ENCODE measurements at regions not wholly inside any gene's neighbourhood (a gene's known extent, or its start where the extent isn't known, plus 50 kb on each side); places are given as distances from the start of the nearest gene placed in this dataset.
"Not testable (repeated sequence)": the region's sequence is repeated elsewhere in the genome, so short reads cannot be mapped to it uniquely, and the experiment has no call there.

- Mint-ChIP-seq H3K27ac (no peak overlapping the region), H3K36me3 (ENCODE audit: low read depth) (no peaks in the 10 kb centered on the region), H3K4me3 (peak overlapping the region; percentile 64), H3K4me1 (ENCODE audit: low read depth) (no peaks in the 10 kb centered on the region), H3K9me3 (no peaks in the 10 kb centered on the region), H3K27me3 (ENCODE audit: low read depth) (peaks cover 13% of the 10 kb centered on the region)
- DNase-seq = peak; percentile 58
- intact Hi-C loops (cut with micrococcal nuclease) = no loop called here
- CTCF ChIA-PET = interaction anchor here (0.9 to 1.5 kb wide), 5 partner anchors 8 to 246 kb away, joined by 3 to 7 read pairs (median 3); no protein-coding TSS in a partner anchor
Measured at GRCh38 chr17:77528516-77529327, 388.0 kb downstream of the SEC14L1 start.

GRCh38 chr17:77529328-77529650, 388.5 kb downstream of the SEC14L1 start:
- peaks cover 3% of the 10 kb centered on the region for H3K9me3 Mint-ChIP-seq
- CTCF ChIA-PET = interaction anchor here (0.7 to 1.5 kb wide), 4 partner anchors 8 to 333 kb away, joined by 3 to 7 read pairs (median 4); no protein-coding TSS in a partner anchor
- intact Hi-C loops (cut with micrococcal nuclease) = no loop called here
- no peaks in the 10 kb centered on the region for H3K4me1 Mint-ChIP-seq (ENCODE audit: low read depth)
- H3K27ac Mint-ChIP-seq = no peak overlapping the region
- no peak for DNase-seq
- H3K4me3 Mint-ChIP-seq = peak overlapping the region; percentile 64
- peaks cover 13% of the 10 kb centered on the region for H3K27me3 Mint-ChIP-seq (ENCODE audit: low read depth)
- H3K36me3 Mint-ChIP-seq (ENCODE audit: low read depth) = no peaks in the 10 kb centered on the region

- intact Hi-C loops (cut with micrococcal nuclease) = no loop called here
- Mint-ChIP-seq H3K4me3 (no peak overlapping the region), H3K27me3 (ENCODE audit: low read depth) (peaks cover 13% of the 10 kb centered on the region), H3K9me3 (peaks cover 8% of the 10 kb centered on the region), H3K27ac (no peak overlapping the region), H3K4me1 (ENCODE audit: low read depth) (peaks cover 1% of the 10 kb centered on the region), H3K36me3 (ENCODE audit: low read depth) (no peaks in the 10 kb centered on the region)
- DNase-seq = no peak
- CTCF ChIA-PET = no interaction called here
Measured at GRCh38 chr17:77530591-77530990, 389.8 kb downstream of the SEC14L1 start.

- H3K27ac Mint-ChIP-seq = no peak overlapping the region
- peaks cover 13% of the 10 kb centered on the region for H3K27me3 Mint-ChIP-seq (ENCODE audit: low read depth)
- H3K4me1 Mint-ChIP-seq (ENCODE audit: low read depth) = peaks cover 6% of the 10 kb centered on the region
- no peak overlapping the region for H3K4me3 Mint-ChIP-seq
- CTCF ChIA-PET = interaction anchor here (0.5 to 1.5 kb wide), 2 partner anchors 12 to 26 kb away, joined by 3 read pairs; no protein-coding TSS in a partner anchor
- intact Hi-C loops (cut with micrococcal nuclease) = no loop called here
- H3K9me3 Mint-ChIP-seq = peaks cover 8% of the 10 kb centered on the region
- no peak for DNase-seq
- no peaks in the 10 kb centered on the region for H3K36me3 Mint-ChIP-seq (ENCODE audit: low read depth)
Measured at GRCh38 chr17:77531002-77531401, 390.2 kb downstream of the SEC14L1 start.

DNA sequence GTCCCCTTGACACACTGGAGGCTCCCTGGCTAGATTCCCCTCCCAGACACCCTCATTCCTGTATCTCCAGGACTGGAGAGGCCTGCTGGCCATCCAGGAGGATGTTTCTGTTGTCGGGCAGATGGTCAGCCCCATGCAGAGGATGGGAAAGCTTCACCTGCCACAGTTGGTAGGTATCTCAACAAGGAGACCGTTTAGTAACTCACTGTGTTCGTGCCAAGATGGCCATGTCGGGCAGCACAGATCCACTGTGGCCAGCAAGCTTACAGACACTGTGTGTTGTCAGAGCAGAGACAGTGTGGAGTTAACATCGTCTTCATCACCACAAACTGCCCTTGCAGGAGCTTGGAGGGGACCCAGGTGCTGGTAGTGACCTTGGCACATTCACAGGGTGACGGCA, 390.9 kb downstream of the SEC14L1 start:
- peaks cover 7% of the 10 kb centered on the region for H3K4me1 Mint-ChIP-seq (ENCODE audit: low read depth)
- intact Hi-C loops (cut with micrococcal nuclease) = no loop called here
- DNase-seq = no peak
- no peak overlapping the region for H3K27ac Mint-ChIP-seq
- peaks cover 8% of the 10 kb centered on the region for H3K9me3 Mint-ChIP-seq
- no peaks in the 10 kb centered on the region for H3K36me3 Mint-ChIP-seq (ENCODE audit: low read depth)
- CTCF ChIA-PET = interaction anchor here (0.5 to 1.5 kb wide), 2 partner anchors 11 to 25 kb away, joined by 3 read pairs; no protein-coding TSS in a partner anchor
- H3K27me3 Mint-ChIP-seq (ENCODE audit: low read depth) = peaks cover 13% of the 10 kb centered on the region
- no peak overlapping the region for H3K4me3 Mint-ChIP-seq

- CTCF ChIA-PET; H3K27ac Mint-ChIP-seq; H3K4me3 Mint-ChIP-seq; H3K9me3 Mint-ChIP-seq; DNase-seq; H3K27me3 Mint-ChIP-seq (ENCODE audit: low read depth); intact Hi-C loops (cut with micrococcal nuclease); H3K4me1 Mint-ChIP-seq (ENCODE audit: low read depth); H3K36me3 Mint-ChIP-seq (ENCODE audit: low read depth): not testable (repeated sequence)
Measured at GRCh38 chr17:77533697-77534096, 392.9 kb downstream of the SEC14L1 start.

DNA sequence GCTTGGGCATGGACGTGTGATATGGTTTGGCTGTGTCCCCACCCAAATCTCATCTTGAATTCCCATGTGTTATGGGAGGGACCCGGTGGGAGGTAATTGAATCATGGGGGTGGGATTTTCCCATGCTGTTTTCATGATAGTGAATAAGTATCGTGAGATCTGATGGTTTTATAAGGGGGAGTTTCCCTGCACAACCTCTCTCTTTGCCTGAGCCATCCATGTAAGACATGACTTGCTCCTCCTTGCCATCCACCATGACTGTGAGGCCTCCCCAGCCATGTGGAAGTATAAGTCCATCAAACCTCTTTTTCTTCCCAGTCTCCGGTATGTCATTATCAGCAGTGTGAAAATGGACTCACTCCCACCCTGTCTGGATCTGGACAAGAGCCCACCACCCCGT, 393.4 kb downstream of the SEC14L1 start:
- no peak for DNase-seq
- Mint-ChIP-seq H3K36me3 (ENCODE audit: low read depth) (no peaks in the 10 kb centered on the region), H3K4me3 (no peak overlapping the region), H3K4me1 (ENCODE audit: low read depth) (peaks cover 7% of the 10 kb centered on the region), H3K9me3 (peaks cover 8% of the 10 kb centered on the region), H3K27ac (no peak overlapping the region), H3K27me3 (ENCODE audit: low read depth) (peaks cover 5% of the 10 kb centered on the region)
- intact Hi-C loops (cut with micrococcal nuclease) = no loop called here
- CTCF ChIA-PET = no interaction called here

GRCh38 chr17:77535435-77535834, 394.7 kb downstream of the SEC14L1 start:
- Mint-ChIP-seq H3K36me3 (ENCODE audit: low read depth) (no peaks in the 10 kb centered on the region), H3K4me3 (no peak overlapping the region), H3K27ac (no peak overlapping the region), H3K27me3 (ENCODE audit: low read depth) (no peaks in the 10 kb centered on the region), H3K9me3 (peaks cover 8% of the 10 kb centered on the region), H3K4me1 (ENCODE audit: low read depth) (peaks cover 7% of the 10 kb centered on the region)
- CTCF ChIA-PET = no interaction called here
- intact Hi-C loops (cut with micrococcal nuclease) = no loop called here
- DNase-seq = no peak

GRCh38 chr17:77535892-77536291, 395.1 kb downstream of the SEC14L1 start:
- Mint-ChIP-seq H3K4me3 (no peak overlapping the region), H3K4me1 (ENCODE audit: low read depth) (peaks cover 7% of the 10 kb centered on the region), H3K27me3 (ENCODE audit: low read depth) (no peaks in the 10 kb centered on the region), H3K27ac (no peak overlapping the region), H3K36me3 (ENCODE audit: low read depth) (no peaks in the 10 kb centered on the region), H3K9me3 (peaks cover 8% of the 10 kb centered on the region)
- no peak for DNase-seq
- CTCF ChIA-PET = no interaction called here
- intact Hi-C loops (cut with micrococcal nuclease) = no loop called here

- no peak overlapping the region for H3K27ac Mint-ChIP-seq
Measured at GRCh38 chr17:77537566-77537965, 396.8 kb downstream of the SEC14L1 start.

DNA sequence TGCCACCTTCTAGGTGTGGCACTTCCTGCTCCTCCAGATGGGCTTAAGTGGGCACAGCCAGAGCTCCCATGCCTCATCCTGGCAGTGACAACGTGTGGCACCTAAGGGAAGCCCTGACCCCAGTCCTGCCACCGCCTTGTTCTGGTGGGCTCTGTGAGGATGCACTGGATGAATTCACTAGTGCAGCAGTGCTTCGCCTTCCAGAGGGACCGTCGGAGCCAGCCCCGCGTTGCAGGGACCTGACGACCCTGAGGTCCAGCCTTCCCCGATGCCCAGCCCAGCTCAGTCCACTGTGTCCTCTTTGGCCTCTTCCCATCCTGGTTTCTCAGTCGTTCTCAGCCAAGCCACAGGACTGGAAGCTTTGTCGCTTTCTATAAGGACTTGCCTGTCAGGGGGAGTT, 399.8 kb downstream of the SEC14L1 start:
- peaks cover 6% of the 10 kb centered on the region for H3K4me1 Mint-ChIP-seq (ENCODE audit: low read depth)
- no peak overlapping the region for H3K4me3 Mint-ChIP-seq
- H3K36me3 Mint-ChIP-seq (ENCODE audit: low read depth) = no peaks in the 10 kb centered on the region
- H3K9me3 Mint-ChIP-seq = no peaks in the 10 kb centered on the region
- CTCF ChIA-PET = interaction anchor here (0.5 to 2.2 kb wide), 3 partner anchors 12 to 473 kb away, joined by 3 to 7 read pairs (median 4); no protein-coding TSS in a partner anchor
- H3K27me3 Mint-ChIP-seq (ENCODE audit: low read depth) = no peaks in the 10 kb centered on the region
- no peak overlapping the region for H3K27ac Mint-ChIP-seq
- intact Hi-C loops (cut with micrococcal nuclease) = no loop called here
- no peak for DNase-seq

More at GRCh38 chr17:77537566-77537965, 396.8 kb downstream of the SEC14L1 start:
- Mint-ChIP-seq H3K4me1 (ENCODE audit: low read depth) (peaks cover 7% of the 10 kb centered on the region), H3K4me3 (no peak overlapping the region), H3K9me3 (peaks cover 8% of the 10 kb centered on the region), H3K36me3 (ENCODE audit: low read depth) (no peaks in the 10 kb centered on the region), H3K27me3 (ENCODE audit: low read depth) (no peaks in the 10 kb centered on the region)
- intact Hi-C loops (cut with micrococcal nuclease) = no loop called here
- DNase-seq = no peak
- CTCF ChIA-PET = interaction anchor here (1.1 kb wide), 1 partner anchor 9 kb away, joined by 3 read pairs; no protein-coding TSS in a partner anchor

DNA sequence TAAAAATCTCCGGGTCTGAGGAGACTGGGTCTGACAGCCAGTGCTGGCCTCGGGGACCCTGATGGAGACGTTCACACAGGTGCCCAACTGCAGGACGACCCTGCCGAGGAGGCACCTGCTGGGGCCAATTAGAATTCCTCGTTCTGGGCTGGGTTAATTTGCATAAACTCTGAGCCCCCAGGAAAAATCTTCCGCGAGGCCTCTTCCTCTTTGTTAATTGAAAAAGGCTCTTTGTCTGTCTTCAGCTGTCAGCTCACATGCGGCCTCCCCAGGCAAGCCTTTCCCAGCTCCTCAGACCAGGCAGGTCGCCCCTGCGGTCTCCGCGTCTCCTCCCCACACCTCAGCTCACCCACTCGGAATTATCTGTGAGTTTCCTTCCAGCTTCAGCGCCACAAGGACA, 400.2 kb downstream of the SEC14L1 start:
- intact Hi-C loops (cut with micrococcal nuclease) = no loop called here
- no peak overlapping the region for H3K4me3 Mint-ChIP-seq
- DNase-seq = no peak
- CTCF ChIA-PET = interaction anchor here (0.5 to 2.2 kb wide), 3 partner anchors 12 to 472 kb away, joined by 3 to 7 read pairs (median 4); no protein-coding TSS in a partner anchor
- H3K27ac Mint-ChIP-seq = no peak overlapping the region
- H3K9me3 Mint-ChIP-seq = no peaks in the 10 kb centered on the region
- H3K36me3 Mint-ChIP-seq (ENCODE audit: low read depth) = no peaks in the 10 kb centered on the region
- H3K4me1 Mint-ChIP-seq (ENCODE audit: low read depth) = peaks cover 2% of the 10 kb centered on the region
- no peaks in the 10 kb centered on the region for H3K27me3 Mint-ChIP-seq (ENCODE audit: low read depth)

- H3K36me3 Mint-ChIP-seq (ENCODE audit: low read depth) = no peaks in the 10 kb centered on the region
- H3K9me3 Mint-ChIP-seq = no peaks in the 10 kb centered on the region
- intact Hi-C loops (cut with micrococcal nuclease) = loop anchor here (1.0 kb wide), 3 partner anchors 107 to 471 kb away; no protein-coding TSS in a partner anchor
- CTCF ChIA-PET = interaction anchor here (0.7 to 2.8 kb wide), 18 partner anchors 11 to 477 kb away, joined by 3 to 26 read pairs (median 4); no protein-coding TSS in a partner anchor
- DNase-seq = no peak
- H3K4me3 Mint-ChIP-seq = no peak overlapping the region
- no peaks in the 10 kb centered on the region for H3K4me1 Mint-ChIP-seq (ENCODE audit: low read depth)
- no peak overlapping the region for H3K27ac Mint-ChIP-seq
- H3K27me3 Mint-ChIP-seq (ENCODE audit: low read depth) = no peaks in the 10 kb centered on the region
Measured at GRCh38 chr17:77542011-77542410, 401.2 kb downstream of the SEC14L1 start.

Measured in activated naive CD4-positive, alpha-beta T cell treated with anti-CD3 and anti-CD28 coated beads for 36 hours (primary cell).